Keratinocyte (primary cell): ENCODE measurements at regions not wholly inside any gene's neighbourhood (a gene's known extent, or its start where the extent isn't known, plus 50 kb on each side); places are given as distances from the start of the nearest gene placed in this dataset.

Experiments used
- DNase-seq: peaks from one replicate; pipeline ENCODE4 v3.0.0-alpha.2; 2011; ENCODE audit warnings: low read depth, missing footprints, low spot score
- FAIRE-seq: peaks from 2 replicates; lab custom pipeline; 2011; peaks lifted over from hg19 to GRCh38; lab: Jason Lieb, UNC
- H2AFZ ChIP-seq: 2 replicates; pipeline ENCODE4 v1.6.0; 2012; ENCODE audit warnings: low read length, control low read depth, inconsistent platforms; ENCODE audit not compliant: control insufficient read depth
- H3K27ac ChIP-seq: 2 replicates; pipeline ENCODE4 v1.5.1; 2011; ENCODE audit warnings: low read length; ENCODE audit not compliant: control insufficient read depth, insufficient read depth
- H3K27me3 ChIP-seq: 3 replicates; pipeline ENCODE4 v1.6.0; 2011; ENCODE audit warnings: low read length; ENCODE audit not compliant: control insufficient read depth, insufficient read depth; ENCODE audit errors: extremely low read depth
- H3K36me3 ChIP-seq, 2 experiments: 2 replicates in 1 of 2; 3 replicates in 1 of 2; pipeline ENCODE4 v1.5.1; 2011; ENCODE audit warnings: low read length in 2 of 2, mild to moderate bottlenecking in 1 of 2; ENCODE audit not compliant: control insufficient read depth in 2 of 2, insufficient read depth in 2 of 2; ENCODE audit errors: extremely low read depth in 1 of 2
- H3K4me1 ChIP-seq: 3 replicates; pipeline ENCODE4 v1.5.1; 2011; ENCODE audit warnings: low read length; ENCODE audit not compliant: control insufficient read depth, insufficient read depth; ENCODE audit errors: extremely low read depth
- H3K4me2 ChIP-seq: 3 replicates; pipeline ENCODE4 v1.6.0; 2011; ENCODE audit warnings: low read depth, low read length; ENCODE audit not compliant: control insufficient read depth, insufficient read depth; ENCODE audit errors: extremely low read depth
- H3K4me3 ChIP-seq, 3 experiments: fragments of 200-600 bp in 1 of 3; sonication (generic) in 1 of 3; 2 replicates in 2 of 3; 3 replicates in 1 of 3; pipeline ENCODE4 v1.5.1; 2011 to 2016; ENCODE audit warnings: low read length in 3 of 3, mild to moderate bottlenecking in 3 of 3, control low read depth in 2 of 3, inconsistent platforms in 1 of 3, low read depth in 1 of 3, mixed read lengths in 1 of 3, mixed run types in 1 of 3, moderate library complexity in 1 of 3; ENCODE audit not compliant: control insufficient read depth in 2 of 3, insufficient read depth in 2 of 3; ENCODE audit errors: extremely low read depth in 1 of 3
- H3K79me2 ChIP-seq: 2 replicates; pipeline ENCODE4 v1.6.0; 2012; ENCODE audit warnings: low read length; ENCODE audit not compliant: control insufficient read depth, insufficient read depth
- H3K9ac ChIP-seq: 3 replicates; pipeline ENCODE4 v1.6.0; 2011; ENCODE audit warnings: low read length; ENCODE audit not compliant: control insufficient read depth, insufficient read depth; ENCODE audit errors: extremely low read depth
- H3K9me1 ChIP-seq: 3 replicates; pipeline ENCODE4 v1.6.0; 2011; ENCODE audit warnings: low read length; ENCODE audit not compliant: control insufficient read depth, insufficient read depth; ENCODE audit errors: extremely low read depth
- H3K9me3 ChIP-seq: 2 replicates; pipeline ENCODE4 v1.5.1; 2012; ENCODE audit warnings: low read depth, low read length; ENCODE audit not compliant: control insufficient read depth
- H4K20me1 ChIP-seq: 3 replicates; pipeline ENCODE4 v1.6.0; 2011; ENCODE audit warnings: low read length; ENCODE audit not compliant: control insufficient read depth, insufficient read depth; ENCODE audit errors: extremely low read depth
- CTCF ChIP-seq, 3 experiments: IDR thresholded peaks in 1 of 3; conservative IDR thresholded peaks in 1 of 3; optimal IDR thresholded peaks in 1 of 3; 2 replicates in 2 of 3; 3 replicates in 1 of 3; pipeline versions ENCODE3 to v1.5.1; 2011; ENCODE audit warnings: low read length in 3 of 3, mild to moderate bottlenecking in 3 of 3, moderate library complexity in 2 of 3, control low read depth in 1 of 3, inconsistent platforms in 1 of 3; ENCODE audit not compliant: insufficient read depth in 2 of 3; ENCODE audit errors: extremely low read depth in 1 of 3
- EZH2 ChIP-seq: IDR thresholded peaks from one replicate; pipeline ENCODE4 v1.6.1; 2012; ENCODE audit warnings: inconsistent platforms, mild to moderate bottlenecking, low read length, moderate library complexity
- dilution Hi-C: fragments of 300-500 bp; cut with MboI; formaldehyde crosslinking; loops from one replicate; pipeline ENCODE4 v1.7.0; 2020; ENCODE audit warnings: low sequenced_read_pairs; ENCODE audit not compliant: extremely low pct_ligation_motif_present

DNA sequence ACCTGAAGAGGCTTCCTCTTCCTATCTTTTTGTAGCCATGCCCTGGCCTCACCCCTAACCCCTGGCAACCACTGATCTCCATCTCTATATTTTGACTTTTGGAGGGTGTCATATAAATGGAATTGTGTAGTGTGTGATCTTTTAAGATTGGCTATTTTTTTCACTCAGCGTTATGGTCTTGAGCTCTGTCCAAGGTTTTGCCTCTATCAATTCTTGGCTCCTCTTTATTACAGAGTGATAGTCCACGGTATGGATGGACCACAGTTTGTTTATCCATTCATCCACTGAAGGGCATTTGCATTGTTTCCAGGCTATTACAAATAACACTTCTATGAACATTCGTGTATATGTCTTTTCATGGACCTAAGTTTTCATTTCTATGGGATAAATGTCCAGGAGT lies 209.8 kb upstream of the IER5L start:
- no peak for FAIRE-seq
- Histone ChIP-seq H3K9me3 (no peaks in the 10 kb centered on the region), H3K4me3 (no peak overlapping the region), H3K36me3 (no peaks in the 10 kb centered on the region), H3K27ac (no peak overlapping the region), H3K27me3 (no peaks in the 10 kb centered on the region), H4K20me1 (no peaks in the 10 kb centered on the region), H3K4me2 (no peak overlapping the region), H3K4me1 (peaks cover 4% of the 10 kb centered on the region), H3K79me2 (no peaks in the 10 kb centered on the region), H2AFZ (no peak overlapping the region), H3K9ac (no peak overlapping the region), H3K9me1 (no peaks in the 10 kb centered on the region)
- TF ChIP-seq CTCF (optimal IDR thresholded peaks at IDR 0.05 in 1 of 3, IDR thresholded peaks at IDR 0.05 in 1 of 3, conservative IDR thresholded peaks at IDR 0.05 in 1 of 3; ENCODE audit: extremely low read depth in 1 of 3, insufficient read depth in 2 of 3, low read length in 3 of 3) = no peak
- TF ChIP-seq EZH2 = no peak
- no peak for DNase-seq
- dilution Hi-C loops = no loop called here

DNA sequence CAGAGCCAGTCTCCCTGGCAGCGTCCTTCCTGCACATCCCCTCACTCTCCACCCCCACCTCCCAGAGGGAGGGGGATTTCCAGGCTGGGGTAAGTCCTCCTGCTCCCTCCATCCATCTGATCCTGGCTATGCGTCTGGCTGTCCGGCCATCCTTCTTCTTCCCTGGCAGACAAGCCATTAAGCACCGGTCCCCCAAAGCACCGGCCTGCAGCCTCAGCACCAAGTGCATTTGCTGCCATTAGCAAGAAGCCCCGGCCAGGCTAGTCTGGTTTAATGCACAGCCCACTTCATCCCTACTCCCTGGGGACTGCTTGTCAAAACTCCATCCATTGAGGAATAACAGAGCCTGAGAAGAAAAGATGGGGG lies 208.7 kb upstream of the IER5L start:
- no peak overlapping the region for H3K4me2 ChIP-seq
- no peaks in the 10 kb centered on the region for H4K20me1 ChIP-seq
- H3K27ac ChIP-seq = no peak overlapping the region
- H3K27me3 ChIP-seq = no peaks in the 10 kb centered on the region
- H3K36me3 ChIP-seq = no peaks in the 10 kb centered on the region
- no peak overlapping the region for H2AFZ ChIP-seq
- DNase-seq = no peak
- H3K4me1 ChIP-seq = peaks cover 10% of the 10 kb centered on the region
- TF ChIP-seq EZH2 = no peak
- no peak for TF ChIP-seq CTCF (optimal IDR thresholded peaks at IDR 0.05 in 1 of 3, IDR thresholded peaks at IDR 0.05 in 1 of 3, conservative IDR thresholded peaks at IDR 0.05 in 1 of 3; ENCODE audit: extremely low read depth in 1 of 3, insufficient read depth in 2 of 3, low read length in 3 of 3)
- H3K4me3 ChIP-seq = no peak overlapping the region
- no peaks in the 10 kb centered on the region for H3K9me1 ChIP-seq
- no peak for FAIRE-seq
- H3K9me3 ChIP-seq = no peaks in the 10 kb centered on the region
- dilution Hi-C loops = no loop called here
- H3K9ac ChIP-seq = no peak overlapping the region
- H3K79me2 ChIP-seq = no peaks in the 10 kb centered on the region
